Lower leg skin (tissue), 4 donors: ENCODE measurements at regions not wholly inside any gene's neighbourhood (a gene's known extent, or its start where the extent isn't known, plus 50 kb on each side); places are given as distances from the start of the nearest gene placed in this dataset.

Experiments used
- DNase-seq, 2 donors: peaks; one replicate each; pipeline ENCODE4 v3.0.0-alpha.2; 2019; ENCODE audit warnings: low spot score in 2 of 2
- H3K4me3 ChIP-seq: fragments of 200-600 bp; sonication (generic); 2 replicates; pipeline ENCODE4 v1.5.1; 2017; ENCODE audit warnings: mild to moderate bottlenecking, low read depth; ENCODE audit not compliant: poor library complexity, severe bottlenecking
- CTCF ChIP-seq, 3 donors: fragments of 450-650 bp; IDR thresholded peaks; one replicate each; pipeline ENCODE4 v1.5.1; 2016; ENCODE audit warnings: antibody characterized with exemption in 3 of 3, mild to moderate bottlenecking in 3 of 3, moderate library complexity in 2 of 3
- POLR2A ChIP-seq, 2 donors: fragments of 450-650 bp; IDR thresholded peaks; one replicate each; pipeline ENCODE4 v1.6.1; 2016 to 2017; ENCODE audit warnings: antibody characterized with exemption in 2 of 2, mild to moderate bottlenecking in 1 of 2, moderate library complexity in 1 of 2
- WGBS, 2 donors: methylation state at CpG; one replicate each; pipeline ENCODE4 v1.1.5; 2018; 5-methylcytosine and 5-hydroxymethylcytosine counted together
- intact Hi-C: fragments of 100-400 bp; cut with DNase I; formaldehyde crosslinking; loops from one replicate; pipeline ENCODE4 v1.15.0; 2023; ENCODE audit warnings: low total_unique reads

GRCh38 chr15:62218841-62219240 is 53.8 kb upstream of the C2CD4B start:
- intact Hi-C loops = no loop called here
- 96 to 98% methylated on average over 15 of the region's 15 CpGs for WGBS, 2 donors
- no peak overlapping the region for H3K4me3 ChIP-seq
- TF ChIP-seq POLR2A (IDR thresholded peaks at IDR 0.05) (no peak), CTCF (IDR thresholded peaks at IDR 0.05) (no peak)
- DNase-seq = no peak

- intact Hi-C loops = no loop called here
- no peak for DNase-seq
- 82 to 87% methylated on average over 5 of the region's 5 CpGs for WGBS, 2 donors
- TF ChIP-seq CTCF (IDR thresholded peaks at IDR 0.05) = no peak
- H3K4me3 ChIP-seq = no peak overlapping the region
These were observed 54.7 kb upstream of the C2CD4B start for GRCh38 chr15:62219799-62220198.

- TF ChIP-seq CTCF (IDR thresholded peaks at IDR 0.05) = no peak
- no peak for TF ChIP-seq POLR2A (IDR thresholded peaks at IDR 0.05)
- no peak overlapping the region for H3K4me3 ChIP-seq
- no peak for DNase-seq
- 60 to 62% methylated on average over 2 of the region's 2 CpGs for WGBS, 2 donors
- intact Hi-C loops = no loop called here
These were observed 57.9 kb upstream of the C2CD4B start for GRCh38 chr15:62223020-62223419.

- intact Hi-C loops = no loop called here
These were observed 63.5 kb upstream of the C2CD4B start for GRCh38 chr15:62228604-62229003.

GRCh38 chr15:62231856-62232255 is 66.8 kb upstream of the C2CD4B start:
- intact Hi-C loops = no loop called here
- TF ChIP-seq POLR2A (IDR thresholded peaks at IDR 0.05) = no peak
- no peak for TF ChIP-seq CTCF (IDR thresholded peaks at IDR 0.05)
- DNase-seq = no peak
- WGBS, 2 donors = 74 to 79% methylated on average over 3 of the region's 3 CpGs
- H3K4me3 ChIP-seq = no peak overlapping the region

More at GRCh38 chr15:62228604-62229003, 63.5 kb upstream of the C2CD4B start:
- no peak overlapping the region for H3K4me3 ChIP-seq
- TF ChIP-seq POLR2A (IDR thresholded peaks at IDR 0.05) (no peak), CTCF (IDR thresholded peaks at IDR 0.05) (no peak)
- 78 to 97% methylated on average over 1 of the region's 1 CpG for WGBS, 2 donors
- no peak for DNase-seq
